GM21360 (cell line): ENCODE measurements at regions not wholly inside any gene's neighbourhood (a gene's known extent, or its start where the extent isn't known, plus 50 kb on each side); places are given as distances from the start of the nearest gene placed in this dataset.

Experiments
- ATAC-seq: cut with Tn5 transposase; IDR thresholded peaks from one replicate; pipeline ENCODE4 v1.9.1; 2021; ENCODE audit warnings: mild to moderate bottlenecking, moderate library complexity; ENCODE audit not compliant: unreplicated experiment

- ATAC-seq, result no peak
These were observed 448.3 kb upstream of the SLIT2 start for GRCh38 chr4:19803406-19803805.

GRCh38 chr4:19793831-19794230 is 457.9 kb upstream of the SLIT2 start:
- no peak for ATAC-seq

GRCh38 chr4:19791422-19792123 is 460.1 kb upstream of the SLIT2 start:
- no peak for ATAC-seq

GRCh38 chr4:19786616-19787015 is 465.1 kb upstream of the SLIT2 start:
- ATAC-seq, result no peak

- no peak for ATAC-seq
These were observed 468.0 kb upstream of the SLIT2 start for GRCh38 chr4:19783667-19784223.

- ATAC-seq, result no peak
These were observed 470.8 kb upstream of the SLIT2 start for GRCh38 chr4:19780871-19781270.

- no peak for ATAC-seq
These were observed 474.8 kb upstream of the SLIT2 start for GRCh38 chr4:19776929-19777328.

GRCh38 chr4:19776021-19776459 is 475.7 kb upstream of the SLIT2 start:
- no peak for ATAC-seq

- ATAC-seq, result no peak
These were observed 476.9 kb upstream of the SLIT2 start for GRCh38 chr4:19774690-19775256.

- no peak for ATAC-seq
These were observed 479.1 kb upstream of the SLIT2 start for GRCh38 chr4:19772581-19772980.

GRCh38 chr4:19756661-19757060 is 495.0 kb upstream of the SLIT2 start:
- no peak for ATAC-seq

GRCh38 chr4:19752599-19752998 is 499.1 kb upstream of the SLIT2 start:
- no peak for ATAC-seq

GRCh38 chr4:19748519-19749479 is 502.9 kb upstream of the SLIT2 start:
- ATAC-seq, result no peak

- no peak for ATAC-seq
These were observed 505.3 kb upstream of the SLIT2 start for GRCh38 chr4:19746377-19746776.

- no peak for ATAC-seq
These were observed 508.5 kb upstream of the SLIT2 start for GRCh38 chr4:19743115-19743638.

- ATAC-seq, result no peak
These were observed 512.5 kb upstream of the SLIT2 start for GRCh38 chr4:19739101-19739651.

GRCh38 chr4:19736968-19737756 is 514.5 kb upstream of the SLIT2 start:
- no peak for ATAC-seq

GRCh38 chr4:19735012-19735411 is 516.7 kb upstream of the SLIT2 start:
- ATAC-seq, result no peak

- ATAC-seq, result no peak
These were observed 521.6 kb upstream of the SLIT2 start for GRCh38 chr4:19729886-19730651.
